A549 (cell line): ENCODE measurements at regions not wholly inside any gene's neighbourhood (a gene's known extent, or its start where the extent isn't known, plus 50 kb on each side); places are given as distances from the start of the nearest gene placed in this dataset.

ENCODE experiments used
- ATAC-seq, 2 experiments: fragments of 200-7000 bp in 1 of 2; fragments of >200 bp in 1 of 2; cut with Nextera tagmentation in 1 of 2; cut with Tn5 transposase in 1 of 2; 3 replicates each; pipeline versions ENCODE4 v1.8.0 to v1.9.1; 2018 to 2020; ENCODE audit warnings: mild to moderate bottlenecking in 1 of 2, moderate library complexity in 1 of 2
- CTCF ChIA-PET: fragments of 300-600 bp; sonication (Branson Sonifier 250); formaldehyde crosslinking; extraction: SDS; loops from one replicate; lab custom pipeline; 2021; ENCODE audit warnings: antibody characterized with exemption, inconsistent platforms; lab: Yijun Ruan, JAX
- POLR2A ChIA-PET: fragments of 350-600 bp; formaldehyde crosslinking; extraction: SDS; loops from one replicate; lab custom pipeline; 2021; ENCODE audit warnings: antibody characterized with exemption, inconsistent platforms; lab: Yijun Ruan, JAX
- DNase-seq, 2 experiments: peaks; one replicate each; pipeline versions ENCODE4 v3.0.0 to v3.0.0-alpha.2; 2011 to 2016; ENCODE audit warnings: low read depth in 1 of 2, low spot score in 1 of 2
- FAIRE-seq: peaks from 2 replicates; lab custom pipeline; 2011; peaks lifted over from hg19 to GRCh38; lab: Jason Lieb, UNC
- H3K27ac ChIP-seq, 2 experiments: fragments of >200 bp; sonication (Bioruptor Twin); formaldehyde crosslinking; 3 replicates each; pipeline ENCODE4 v1.5.1; 2016 to 2017
- H3K4me1 ChIP-seq: fragments of >200 bp; sonication (Bioruptor Twin); formaldehyde crosslinking; 3 replicates; pipeline ENCODE4 v1.6.1; 2016
- H3K4me2 ChIP-seq: fragments of >200 bp; sonication (Bioruptor Twin); formaldehyde crosslinking; 3 replicates; pipeline ENCODE4 v1.6.1; 2016
- H3K4me3 ChIP-seq: fragments of >200 bp; sonication (Bioruptor Twin); formaldehyde crosslinking; 3 replicates; pipeline ENCODE4 v1.5.1; 2016
- H3K9me3 ChIP-seq: fragments of >200 bp; sonication (Bioruptor Twin); formaldehyde crosslinking; 3 replicates; pipeline ENCODE4 v1.6.1; 2016
- ATOH8 ChIP-seq: fragments of 250-450 bp; sonication (Bioruptor Pico); IDR thresholded peaks from 2 replicates; pipeline ENCODE4 v1.5.0; 2020; ENCODE audit warnings: low read depth, mild to moderate bottlenecking, moderate library complexity
- BCL3 ChIP-seq: fragments of >200 bp; sonication (Bioruptor Twin); formaldehyde crosslinking; IDR thresholded peaks from 3 replicates; pipeline ENCODE4 v1.6.1; 2016
- CEBPB ChIP-seq, 2 experiments: fragments of >200 bp in 1 of 2; sonication (Bioruptor Twin) in 1 of 2; formaldehyde crosslinking in 1 of 2; IDR thresholded peaks; 2 replicates each; pipeline ENCODE4 v1.6.1; 2012 to 2016
- CHD4 ChIP-seq: fragments of 200-600 bp; sonication (generic); IDR thresholded peaks from 2 replicates; pipeline ENCODE4 v1.6.1; 2016; ENCODE audit warnings: antibody characterized with exemption, mild to moderate bottlenecking, borderline replicate concordance
- E2F6 ChIP-seq: IDR thresholded peaks from 2 replicates; pipeline ENCODE4 v1.6.1; 2012; ENCODE audit warnings: low read depth, borderline replicate concordance
- EHMT2 ChIP-seq: fragments of 200-600 bp; sonication (generic); IDR thresholded peaks from 2 replicates; pipeline ENCODE4 v1.6.1; 2016; ENCODE audit warnings: antibody characterized with exemption, low read depth, mild to moderate bottlenecking, moderate library complexity
- EP300 ChIP-seq, 2 experiments: fragments of >200 bp; sonication (Bioruptor Twin); formaldehyde crosslinking; IDR thresholded peaks; 2 replicates in 1 of 2; 3 replicates in 1 of 2; pipeline ENCODE4 v1.6.1; 2016 to 2017
- FOSL2 ChIP-seq, 2 experiments: fragments of 450-650 bp in 1 of 2; fragments of >200 bp in 1 of 2; sonication (Bioruptor Twin) in 1 of 2; formaldehyde crosslinking; IDR thresholded peaks; 2 replicates each; pipeline versions ENCODE4 v1.5.0 to v1.6.1; 2016 to 2020; ENCODE audit warnings: mild to moderate bottlenecking in 1 of 2, moderate library complexity in 1 of 2
- GATA3 ChIP-seq: IDR thresholded peaks from 2 replicates; pipeline ENCODE4 v1.6.1; 2012; ENCODE audit warnings: borderline replicate concordance
- HDAC2 ChIP-seq: fragments of 200-600 bp; sonication (generic); IDR thresholded peaks from 2 replicates; pipeline ENCODE4 v1.6.1; 2016
- HEYL ChIP-seq: fragments of 250-450 bp; sonication (Bioruptor Pico); IDR thresholded peaks from 2 replicates; pipeline ENCODE4 v1.8.0; 2021; ENCODE audit warnings: mild to moderate bottlenecking, moderate library complexity
- HMGXB4 ChIP-seq: fragments of 250-450 bp; sonication (Bioruptor Pico); IDR thresholded peaks from 2 replicates; pipeline ENCODE4 v1.5.0; 2021; ENCODE audit warnings: mild to moderate bottlenecking, moderate library complexity, borderline replicate concordance
- HOXA7 ChIP-seq: fragments of 250-450 bp; sonication (Bioruptor Pico); IDR thresholded peaks from 2 replicates; pipeline ENCODE4 v1.5.0; 2020; ENCODE audit warnings: mild to moderate bottlenecking, moderate library complexity
- HOXB13 ChIP-seq: fragments of 250-450 bp; sonication (Bioruptor Pico); IDR thresholded peaks from 2 replicates; pipeline ENCODE4 v1.5.0; 2020; ENCODE audit warnings: low read depth, mild to moderate bottlenecking, moderate library complexity
- JUN ChIP-seq, 2 experiments: fragments of >200 bp; sonication (Bioruptor Twin); formaldehyde crosslinking; IDR thresholded peaks; 2 replicates in 1 of 2; 3 replicates in 1 of 2; pipeline ENCODE4 v1.6.1; 2016 to 2017
- JUNB ChIP-seq: fragments of >200 bp; sonication (Bioruptor Twin); formaldehyde crosslinking; IDR thresholded peaks from 2 replicates; pipeline ENCODE4 v1.6.1; 2016
- MAFK ChIP-seq: fragments of 450-650 bp; IDR thresholded peaks from 2 replicates; pipeline ENCODE4 v1.6.1; 2014; ENCODE audit not compliant: partially characterized antibody
- MAX ChIP-seq: IDR thresholded peaks from 2 replicates; pipeline ENCODE4 v1.6.1; 2012
- POLR2AphosphoS2 ChIP-seq: conservative IDR thresholded peaks from 2 replicates; pipeline ENCODE4 v1.6.1; 2012; ENCODE audit warnings: low read length, improper control_type of control experiment, inconsistent platforms
- RARB ChIP-seq: fragments of 250-450 bp; sonication (Bioruptor Pico); IDR thresholded peaks from 2 replicates; pipeline ENCODE4 v1.8.0; 2021; ENCODE audit warnings: mild to moderate bottlenecking, moderate library complexity
- RNF2 ChIP-seq: fragments of 200-600 bp; sonication (generic); IDR thresholded peaks from 2 replicates; pipeline ENCODE4 v1.6.1; 2016; ENCODE audit warnings: low read depth, mild to moderate bottlenecking, antibody characterized with exemption, moderate library complexity, borderline replicate concordance
- ZC3H11A ChIP-seq: fragments of 450-650 bp; IDR thresholded peaks from 2 replicates; pipeline ENCODE4 v1.6.1; 2014; ENCODE audit warnings: antibody characterized with exemption, mild to moderate bottlenecking
- ZNF302 ChIP-seq: fragments of 250-450 bp; sonication (Bioruptor Pico); IDR thresholded peaks from 2 replicates; pipeline ENCODE4 v1.9.0; 2021; ENCODE audit warnings: inconsistent platforms, mild to moderate bottlenecking, moderate library complexity
- WGBS: methylation state at CpG from one replicate; pipeline ENCODE4 v1.1.6; 2017; ENCODE audit errors: missing lambda C conversion rate; 5-methylcytosine and 5-hydroxymethylcytosine counted together

- TF ChIP-seq MAX (no peak), ATOH8 (no peak), JUN (IDR thresholded peaks at IDR 0.05) (no peak), EP300 (IDR thresholded peaks at IDR 0.05) (no peak), RNF2 (no peak), BCL3 (no peak), HDAC2 (no peak), HOXB13 (CRISPR knock-in tag) (no peak), CEBPB (IDR thresholded peaks at IDR 0.05) (no peak), POLR2AphosphoS2 (no peak), MAFK (no peak), GATA3 (no peak), RARB (CRISPR knock-in tag) (no peak), CHD4 (no peak), EHMT2 (no peak), HOXA7 (no peak), HEYL (CRISPR knock-in tag) (no peak)
- TF ChIP-seq, all 56 proteins: peak for 0
- H3K4me3 ChIP-seq: no peak overlapping the region
- ATAC-seq (peak in 1 of 2 experiments; percentile 13; a peak in 1 of 6 replicates), DNase-seq (no peak), FAIRE-seq (no peak)
- ChIA-PET CTCF (interaction anchor here (1.0 to 1.2 kb wide), 3 partner anchors 16 to 74 kb away, joined by 3 to 4 read pairs (median 4); no protein-coding TSS in a partner anchor), POLR2A (no interaction called here)
- no peak overlapping the region for H3K27ac ChIP-seq
- 67% methylated on average over 6 of the region's 6 CpGs for WGBS
- H3K4me1 ChIP-seq: no peaks in the 10 kb centered on the region
- no peaks in the 10 kb centered on the region for H3K9me3 ChIP-seq
- H3K4me2 ChIP-seq: no peak overlapping the region
These were observed 102.7 kb upstream of the UMPS start for GRCh38 chr3:124627501-124627908.

- Histone ChIP-seq H3K9me3 (no peaks in the 10 kb centered on the region), H3K4me2 (no peak overlapping the region), H3K4me3 (no peak overlapping the region), H3K27ac (no peak overlapping the region), H3K4me1 (no peaks in the 10 kb centered on the region)
- DNase-seq: no peak
- TF ChIP-seq ZC3H11A (no peak), JUNB (no peak), ZNF302 (no peak), E2F6 (no peak), FOSL2 (IDR thresholded peaks at IDR 0.05) (no peak), FOSL2 (CRISPR knock-in tag; IDR thresholded peaks at IDR 0.05) (no peak), HMGXB4 (CRISPR knock-in tag) (no peak), GATA3 (no peak)
- CTCF ChIA-PET: no interaction called here
- no peak for FAIRE-seq
- ATAC-seq: no peak
- POLR2A ChIA-PET: no interaction called here
- 64% methylated on average over 4 of the region's 4 CpGs for WGBS
These were observed 101.4 kb upstream of the UMPS start for GRCh38 chr3:124628863-124629262.
